HG03060 (cell line): ENCODE measurements at regions not wholly inside any gene's neighbourhood (a gene's known extent, or its start where the extent isn't known, plus 50 kb on each side); places are given as distances from the start of the nearest gene placed in this dataset.
A peak's percentile ranks its signal among the peaks of the same experiment; 100 is the strongest.

Source experiments
- ATAC-seq: cut with Tn5 transposase; IDR thresholded peaks from one replicate; pipeline ENCODE4 v1.9.1; 2021; ENCODE audit warnings: low read depth, moderate number of reproducible peaks; ENCODE audit not compliant: unreplicated experiment

- no peak for ATAC-seq
Measured at GRCh38 chr9:107193251-107193650, 89.8 kb upstream of the RAD23B start.

GRCh38 chr9:107198718-107199117 is 84.4 kb upstream of the RAD23B start:
- ATAC-seq, result no peak

GRCh38 chr9:107208121-107208520 is 75.0 kb upstream of the RAD23B start:
- no peak for ATAC-seq

GRCh38 chr9:107210775-107211174 is 72.3 kb upstream of the RAD23B start:
- ATAC-seq, result no peak

GRCh38 chr9:107211284-107211923 is 71.7 kb upstream of the RAD23B start:
- no peak for ATAC-seq

GRCh38 chr9:107212613-107213012 is 70.5 kb upstream of the RAD23B start:
- no peak for ATAC-seq

GRCh38 chr9:107213080-107213479 is 70.0 kb upstream of the RAD23B start:
- ATAC-seq, result no peak

GRCh38 chr9:107213561-107214028 is 69.5 kb upstream of the RAD23B start:
- peak; percentile 90 for ATAC-seq

- no peak for ATAC-seq
Measured at GRCh38 chr9:107214381-107214780, 68.7 kb upstream of the RAD23B start.

- no peak for ATAC-seq
Measured at GRCh38 chr9:107214915-107215314, 68.2 kb upstream of the RAD23B start.

- no peak for ATAC-seq
Measured at GRCh38 chr9:107215381-107215780, 67.7 kb upstream of the RAD23B start.

- ATAC-seq, result no peak
Measured at GRCh38 chr9:107216329-107216728, 66.8 kb upstream of the RAD23B start.

GRCh38 chr9:107218829-107219485 is 64.1 kb upstream of the RAD23B start:
- ATAC-seq, result peak; percentile 69

- no peak for ATAC-seq
Measured at GRCh38 chr9:107219486-107220077, 63.5 kb upstream of the RAD23B start.

- no peak for ATAC-seq
Measured at GRCh38 chr9:107221321-107221720, 61.8 kb upstream of the RAD23B start.

GRCh38 chr9:107222020-107222522 is 61.0 kb upstream of the RAD23B start:
- ATAC-seq, result no peak

GRCh38 chr9:107223381-107223780 is 59.7 kb upstream of the RAD23B start:
- ATAC-seq, result no peak

- no peak for ATAC-seq
Measured at GRCh38 chr9:107224252-107224651, 58.8 kb upstream of the RAD23B start.

- no peak for ATAC-seq
Measured at GRCh38 chr9:107226421-107226820, 56.7 kb upstream of the RAD23B start.

- ATAC-seq, result no peak
Measured at GRCh38 chr9:107227774-107228173, 55.3 kb upstream of the RAD23B start.

GRCh38 chr9:107228496-107229039 is 54.5 kb upstream of the RAD23B start:
- ATAC-seq, result no peak
